HUES6 (cell line): ENCODE measurements at regions not wholly inside any gene's neighbourhood (a gene's known extent, or its start where the extent isn't known, plus 50 kb on each side); places are given as distances from the start of the nearest gene placed in this dataset.

Experiments
- H3K27ac ChIP-seq: 2 replicates; pipeline ENCODE4 v1.7.0; 2013; ENCODE audit warnings: low read depth, mild to moderate bottlenecking, low read length, inconsistent platforms
- H3K27me3 ChIP-seq: 2 replicates; pipeline ENCODE4 v1.6.1; 2013; ENCODE audit warnings: low read length; ENCODE audit not compliant: control insufficient read depth, insufficient read depth
- H3K36me3 ChIP-seq: 2 replicates; pipeline ENCODE4 v1.6.1; 2013; ENCODE audit warnings: low read length; ENCODE audit not compliant: control insufficient read depth, insufficient read depth
- H3K4me1 ChIP-seq: 2 replicates; pipeline ENCODE4 v1.6.1; 2013; ENCODE audit warnings: low read length; ENCODE audit not compliant: control insufficient read depth, insufficient read depth
- H3K4me3 ChIP-seq: 2 replicates; pipeline ENCODE4 v1.5.1; 2013; ENCODE audit warnings: low read depth, low read length
- H3K9ac ChIP-seq: one replicate; pipeline ENCODE4 v1.6.1; 2013; ENCODE audit warnings: mild to moderate bottlenecking, low read length
- H3K9me3 ChIP-seq: 2 replicates; pipeline ENCODE4 v1.6.1; 2013; ENCODE audit warnings: low read depth, low read length; ENCODE audit not compliant: control insufficient read depth, insufficient read depth

DNA sequence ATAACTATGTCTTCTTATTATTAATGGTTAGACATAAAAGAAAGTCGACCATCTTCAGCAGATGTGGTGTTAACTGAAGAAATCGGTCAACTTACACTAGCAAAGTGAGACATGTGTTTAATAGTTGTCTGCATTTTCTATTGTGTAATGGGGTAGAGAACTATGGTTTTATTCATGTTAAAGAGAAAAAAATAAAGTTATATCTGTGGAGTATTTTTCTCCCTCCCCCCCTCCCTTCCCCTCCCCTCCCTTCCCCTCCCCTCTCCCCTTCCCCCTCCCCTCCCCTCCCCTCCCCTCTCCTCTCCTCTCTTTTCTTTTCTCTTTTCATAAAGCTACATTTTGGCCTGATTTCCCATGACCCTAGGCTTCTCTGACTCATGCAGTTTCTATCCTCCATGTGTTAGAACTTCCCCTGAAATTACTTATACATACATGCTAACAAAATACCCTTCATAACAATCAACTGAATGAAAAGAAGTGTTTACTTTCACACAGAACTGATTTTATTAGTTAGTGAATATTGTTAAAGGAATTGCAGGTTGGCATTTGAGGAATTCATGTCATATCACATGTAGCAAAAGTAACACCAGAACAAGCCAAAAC, 1431.0 kb upstream of the ATXN8OS start:
- Histone ChIP-seq H3K36me3 (no peaks in the 10 kb centered on the region), H3K27ac (no peak overlapping the region), H3K9me3 (no peaks in the 10 kb centered on the region), H3K9ac (no peak overlapping the region), H3K27me3 (no peaks in the 10 kb centered on the region), H3K4me3 (no peak overlapping the region), H3K4me1 (peaks cover 9% of the 10 kb centered on the region; the same call in 1 of the 2 replicates)

DNA sequence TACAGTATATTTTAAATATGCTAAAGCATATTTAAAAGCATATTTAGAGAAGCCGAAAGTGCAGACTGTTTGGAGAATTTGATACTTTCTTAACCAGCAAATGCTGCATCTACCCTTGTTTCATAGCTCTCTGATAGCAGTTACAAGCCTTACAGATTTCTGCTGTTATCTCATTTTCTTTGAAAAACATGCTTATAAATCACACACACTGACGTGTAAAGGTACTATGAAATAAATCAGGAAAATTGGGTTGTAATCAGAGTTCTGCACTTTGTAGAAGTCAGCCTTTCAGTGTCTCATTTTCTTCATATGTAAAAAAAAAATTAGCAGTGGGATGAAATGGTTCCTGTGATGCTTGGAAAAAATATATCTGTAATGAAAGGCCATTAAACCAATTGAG, 1432.4 kb upstream of the ATXN8OS start:
- H3K9ac ChIP-seq: no peak overlapping the region
- H3K4me1 ChIP-seq: peaks cover 9% of the 10 kb centered on the region; the same call in 1 of the 2 replicates
- H3K27ac ChIP-seq: no peak overlapping the region
- H3K4me3 ChIP-seq: no peak overlapping the region
- H3K36me3 ChIP-seq: no peaks in the 10 kb centered on the region
- H3K27me3 ChIP-seq: no peaks in the 10 kb centered on the region
- H3K9me3 ChIP-seq: no peaks in the 10 kb centered on the region

- H3K4me1 ChIP-seq: no peaks in the 10 kb centered on the region
- no peaks in the 10 kb centered on the region for H3K36me3 ChIP-seq
- H3K27ac ChIP-seq: no peak overlapping the region
- no peak overlapping the region for H3K4me3 ChIP-seq
- H3K9ac ChIP-seq: no peak overlapping the region
- H3K27me3 ChIP-seq: no peaks in the 10 kb centered on the region
- H3K9me3 ChIP-seq: no peaks in the 10 kb centered on the region
Measured at GRCh38 chr13:68667863-68668262, 1437.7 kb upstream of the PCDH9 start.

DNA sequence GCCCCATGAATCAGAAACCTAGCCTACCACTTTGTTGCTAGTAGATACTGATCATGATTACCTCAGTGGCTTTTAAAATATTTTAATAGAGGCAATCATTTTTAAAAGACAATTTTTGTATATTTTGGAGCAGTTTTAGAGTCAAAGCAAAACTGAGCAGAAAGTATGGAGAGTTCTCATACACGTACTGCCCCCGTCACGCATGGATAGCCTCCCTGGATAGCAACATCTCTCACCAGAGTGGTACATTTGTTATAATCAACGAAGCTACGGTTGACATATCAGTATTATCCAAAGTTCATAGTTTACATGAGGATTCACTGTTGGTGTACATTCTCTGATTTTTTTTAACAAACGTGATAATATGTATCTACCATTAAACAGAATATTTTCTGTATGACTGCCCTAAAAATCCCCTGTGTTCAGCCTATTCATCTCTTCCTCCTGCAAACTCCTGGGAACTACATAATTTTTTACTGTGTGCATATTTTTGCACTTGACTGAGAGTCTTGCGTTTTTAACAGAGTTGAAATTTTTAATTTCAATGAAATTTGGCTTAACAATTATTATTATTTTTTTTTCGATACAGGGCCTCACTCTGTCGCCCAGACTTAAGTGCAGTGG, 1436.8 kb upstream of the PCDH9 start:
- Histone ChIP-seq H3K27ac (no peak overlapping the region), H3K4me1 (no peaks in the 10 kb centered on the region), H3K27me3 (no peaks in the 10 kb centered on the region), H3K9ac (no peak overlapping the region), H3K4me3 (no peak overlapping the region), H3K36me3 (no peaks in the 10 kb centered on the region), H3K9me3 (no peaks in the 10 kb centered on the region)

- H3K4me1 ChIP-seq: no peaks in the 10 kb centered on the region
- no peaks in the 10 kb centered on the region for H3K9me3 ChIP-seq
- H3K4me3 ChIP-seq: no peak overlapping the region
- H3K9ac ChIP-seq: no peak overlapping the region
- H3K27me3 ChIP-seq: no peaks in the 10 kb centered on the region
- H3K27ac ChIP-seq: no peak overlapping the region
- no peaks in the 10 kb centered on the region for H3K36me3 ChIP-seq
Measured at GRCh38 chr13:68645814-68646213, 1415.7 kb upstream of the PCDH9 start.

GRCh38 chr13:68644611-68645010, 1414.5 kb upstream of the PCDH9 start:
- H3K27ac ChIP-seq: no peak overlapping the region
- no peaks in the 10 kb centered on the region for H3K36me3 ChIP-seq
- no peaks in the 10 kb centered on the region for H3K4me1 ChIP-seq
- no peaks in the 10 kb centered on the region for H3K9me3 ChIP-seq
- H3K27me3 ChIP-seq: no peaks in the 10 kb centered on the region
- H3K9ac ChIP-seq: no peak overlapping the region
- no peak overlapping the region for H3K4me3 ChIP-seq

DNA sequence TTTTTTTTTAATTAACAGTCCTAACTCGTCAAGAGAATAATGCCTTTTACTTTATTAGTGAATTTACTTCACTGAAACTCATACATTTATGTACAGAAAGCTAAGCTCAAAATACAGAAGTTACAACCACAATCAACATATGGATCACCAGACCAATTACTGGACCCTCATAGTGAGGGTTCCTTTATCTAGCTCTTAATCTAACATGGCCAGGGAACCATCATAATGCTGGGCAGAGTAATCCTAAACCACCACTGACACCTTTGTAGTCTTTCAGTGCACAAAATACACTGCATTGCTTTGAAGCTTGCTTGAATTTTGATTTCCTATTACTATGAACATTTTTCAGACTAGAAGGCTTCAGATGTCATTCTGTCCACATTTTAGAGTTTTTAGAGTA, 1406.6 kb upstream of the PCDH9 start:
- Histone ChIP-seq H3K27me3 (no peaks in the 10 kb centered on the region), H3K36me3 (no peaks in the 10 kb centered on the region), H3K27ac (no peak overlapping the region), H3K4me1 (no peaks in the 10 kb centered on the region), H3K9me3 (no peaks in the 10 kb centered on the region), H3K9ac (no peak overlapping the region), H3K4me3 (no peak overlapping the region)

- H3K9me3 ChIP-seq: no peaks in the 10 kb centered on the region
- no peak overlapping the region for H3K27ac ChIP-seq
- no peak overlapping the region for H3K4me3 ChIP-seq
- no peaks in the 10 kb centered on the region for H3K36me3 ChIP-seq
- no peaks in the 10 kb centered on the region for H3K27me3 ChIP-seq
- no peaks in the 10 kb centered on the region for H3K4me1 ChIP-seq
- no peak overlapping the region for H3K9ac ChIP-seq
Measured at GRCh38 chr13:68628994-68629393, 1398.9 kb upstream of the PCDH9 start.

- Histone ChIP-seq H3K27ac (no peak overlapping the region), H3K9ac (no peak overlapping the region), H3K9me3 (peaks cover 4% of the 10 kb centered on the region), H3K27me3 (no peaks in the 10 kb centered on the region), H3K4me1 (no peaks in the 10 kb centered on the region), H3K36me3 (no peaks in the 10 kb centered on the region), H3K4me3 (no peak overlapping the region)
Measured at GRCh38 chr13:68627379-68627778, 1397.2 kb upstream of the PCDH9 start.

- Histone ChIP-seq H3K27ac (no peak overlapping the region), H3K36me3 (no peaks in the 10 kb centered on the region), H3K27me3 (no peaks in the 10 kb centered on the region), H3K9ac (no peak overlapping the region), H3K4me3 (no peak overlapping the region), H3K9me3 (0 out of 2 replicates have a peak, but pooled peaks cover 7% of the 10 kb centered on the region), H3K4me1 (no peaks in the 10 kb centered on the region)
Measured at GRCh38 chr13:68616600-68617222, 1386.6 kb upstream of the PCDH9 start.

DNA sequence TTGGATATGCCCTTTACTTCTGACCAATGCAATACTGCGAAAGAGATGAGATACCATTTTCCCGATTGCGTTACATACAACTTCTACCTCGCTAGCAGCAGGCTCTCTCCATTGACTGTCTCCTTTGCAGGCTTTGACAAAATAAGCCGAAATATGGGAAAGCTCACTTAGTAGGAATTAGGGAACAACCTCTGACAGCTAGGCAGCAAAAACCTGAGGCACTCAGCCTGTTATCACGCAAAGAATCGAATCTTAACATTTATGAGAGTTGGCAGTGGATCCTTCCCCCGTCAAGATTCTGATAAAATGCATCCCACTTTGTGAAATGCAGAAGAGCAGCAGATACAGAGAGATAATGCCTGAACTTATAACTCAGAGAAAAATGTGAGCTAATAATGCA, 1379.5 kb upstream of the PCDH9 start:
- H3K9me3 ChIP-seq: peaks cover 3% of the 10 kb centered on the region; the same call in 1 of the 2 replicates

More for the DNA sequence above, 1379.5 kb upstream of the PCDH9 start:
- H3K36me3 ChIP-seq: no peaks in the 10 kb centered on the region
- H3K27ac ChIP-seq: no peak overlapping the region
- H3K4me3 ChIP-seq: no peak overlapping the region
- no peaks in the 10 kb centered on the region for H3K27me3 ChIP-seq
- H3K9ac ChIP-seq: no peak overlapping the region
- H3K4me1 ChIP-seq: no peaks in the 10 kb centered on the region
